ENCODE measurements at regions not wholly inside any gene's neighbourhood (a gene's known extent, or its start where the extent isn't known, plus 50 kb on each side); places are given as distances from the start of the nearest gene placed in this dataset.
A peak's percentile ranks its signal among the peaks of the same experiment; 100 is the strongest.
"Not testable (repeated sequence)": the region's sequence is repeated elsewhere in the genome, so short reads cannot be mapped to it uniquely, and the experiment has no call there.

DNA sequence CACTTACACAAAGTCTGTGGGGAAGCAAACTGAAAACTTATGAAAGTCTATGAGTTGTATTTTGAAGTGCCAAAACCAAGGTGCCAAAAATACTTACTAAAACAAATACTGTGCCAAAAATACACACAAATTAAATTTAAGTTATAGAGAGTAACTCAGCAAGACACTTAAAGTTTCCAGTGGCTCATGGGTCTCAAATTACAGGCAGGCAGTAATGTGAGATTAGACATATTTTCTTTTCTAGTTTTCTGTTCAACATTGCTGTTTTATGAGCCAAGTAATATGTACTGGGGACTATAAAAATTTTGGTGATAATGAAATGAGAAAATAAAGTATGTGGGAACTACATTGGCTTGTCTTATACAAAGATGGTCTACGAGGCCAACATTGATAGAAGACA is 172.2 kb upstream of the SNX2 start:
- DNase-seq = no peak

DNA sequence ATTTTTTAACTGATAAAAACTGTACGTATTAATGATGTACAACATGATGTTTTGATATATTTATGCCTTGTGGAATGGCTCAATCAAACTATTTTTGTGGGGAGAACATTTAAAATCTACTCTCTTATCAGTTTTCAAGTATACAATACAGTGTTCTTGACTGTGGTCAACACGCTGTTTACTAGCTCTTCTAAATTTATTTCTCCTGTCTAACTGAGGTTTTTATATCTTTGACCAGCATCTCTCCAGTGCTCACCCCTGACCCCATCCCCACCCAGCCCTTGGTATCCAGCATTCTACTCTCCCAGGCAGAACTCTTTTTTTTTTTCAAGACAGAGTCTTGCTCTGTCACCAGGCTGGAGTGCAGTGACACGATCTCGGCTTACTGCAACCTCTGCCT is 169.6 kb upstream of the SNX2 start:
- DNase-seq = no peak

DNA sequence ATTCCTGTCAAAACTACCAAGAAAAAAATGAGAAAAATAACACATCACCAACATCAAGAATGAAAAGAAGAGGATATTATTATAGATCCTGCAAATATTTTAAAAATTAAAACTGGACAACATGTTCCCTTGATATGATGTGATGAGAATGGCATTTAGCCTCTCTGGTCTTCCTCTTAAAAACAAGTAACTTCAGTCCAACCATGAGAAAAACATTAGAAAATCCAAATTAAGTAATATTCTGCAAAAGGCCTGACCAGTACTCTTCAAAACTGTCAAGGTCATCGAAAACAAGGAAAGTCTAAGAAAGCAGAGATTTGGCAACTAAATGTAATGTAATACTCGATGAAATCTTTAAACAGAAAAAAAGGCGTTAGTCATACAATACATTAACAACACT is 167.1 kb upstream of the SNX2 start:
- DNase-seq = no peak

DNA sequence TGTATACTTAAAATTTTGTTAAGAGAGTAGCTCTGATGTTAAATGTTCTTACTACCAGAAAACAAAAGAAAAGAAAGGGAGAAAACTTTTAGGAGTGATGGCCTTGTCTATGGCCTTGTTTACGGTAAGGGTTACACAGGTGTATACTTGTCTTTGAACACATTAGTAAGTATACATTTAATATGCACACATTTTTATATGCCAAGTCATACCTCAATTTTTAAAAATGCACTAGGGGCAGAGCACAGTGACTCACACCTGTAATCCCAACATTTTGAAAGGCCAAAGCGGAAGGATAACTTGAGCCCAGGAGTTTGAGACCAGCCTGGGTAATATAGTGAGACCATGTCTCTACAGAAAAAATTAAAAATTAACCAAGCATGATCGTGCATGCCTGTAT is 166.7 kb upstream of the SNX2 start:
- no peak for DNase-seq

DNA sequence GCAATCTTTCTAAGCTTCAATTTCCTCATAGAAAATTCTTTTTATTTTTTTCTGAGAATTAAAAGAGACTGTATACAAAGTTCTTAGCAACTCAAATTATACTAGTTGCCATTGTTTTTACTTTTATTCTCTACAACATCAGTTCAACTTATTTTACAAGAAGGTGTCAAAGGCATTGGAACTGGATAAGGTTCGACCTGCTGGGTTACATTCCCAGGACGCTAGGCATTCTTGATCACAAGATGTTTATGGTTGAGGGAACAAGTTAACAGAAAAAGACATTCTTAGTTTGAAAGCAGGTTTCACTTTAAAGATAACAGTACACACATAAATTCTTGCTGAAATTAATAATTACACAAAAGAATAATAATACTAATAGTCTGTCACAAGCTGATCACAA is 163.5 kb upstream of the SNX2 start:
- DNase-seq = no peak

DNA sequence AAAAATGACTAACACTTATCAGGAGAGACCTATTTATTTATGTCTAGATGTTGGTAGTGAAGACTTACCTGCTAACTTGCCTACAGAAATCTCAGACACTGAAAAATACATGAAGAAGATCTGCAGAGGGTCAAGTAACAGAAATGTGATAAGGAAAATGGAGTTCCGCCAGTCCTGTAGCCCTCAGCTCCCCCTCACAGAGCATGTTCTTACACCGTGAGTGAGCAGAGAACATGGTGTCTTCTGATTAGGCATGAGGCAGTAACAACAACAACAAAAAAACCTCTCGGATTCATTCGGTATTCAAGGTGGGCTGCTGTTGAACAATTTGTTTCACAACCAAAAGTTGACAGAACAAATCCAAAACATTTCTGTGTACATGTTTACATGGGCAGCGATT is 162.0 kb upstream of the SNX2 start:
- DNase-seq = no peak

DNA sequence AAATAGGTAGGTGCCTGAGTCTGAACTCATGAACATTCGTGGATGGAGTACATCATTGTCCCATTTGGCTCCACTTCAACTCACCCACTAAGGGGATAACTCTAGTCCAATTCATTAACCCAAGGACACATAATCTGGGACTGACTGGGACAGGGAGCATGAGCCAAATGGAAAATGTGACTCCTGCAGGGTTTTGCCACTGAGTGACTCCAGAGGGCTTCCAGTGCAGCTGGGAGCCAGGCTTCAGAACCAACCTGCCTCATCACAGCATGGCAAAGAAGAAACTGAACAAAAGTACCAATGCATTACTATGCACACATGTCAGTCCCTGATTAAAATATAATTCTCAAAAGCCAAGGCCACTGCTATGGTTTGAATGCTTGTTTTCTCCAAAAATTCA is 159.7 kb upstream of the SNX2 start:
- DNase-seq = no peak

DNA sequence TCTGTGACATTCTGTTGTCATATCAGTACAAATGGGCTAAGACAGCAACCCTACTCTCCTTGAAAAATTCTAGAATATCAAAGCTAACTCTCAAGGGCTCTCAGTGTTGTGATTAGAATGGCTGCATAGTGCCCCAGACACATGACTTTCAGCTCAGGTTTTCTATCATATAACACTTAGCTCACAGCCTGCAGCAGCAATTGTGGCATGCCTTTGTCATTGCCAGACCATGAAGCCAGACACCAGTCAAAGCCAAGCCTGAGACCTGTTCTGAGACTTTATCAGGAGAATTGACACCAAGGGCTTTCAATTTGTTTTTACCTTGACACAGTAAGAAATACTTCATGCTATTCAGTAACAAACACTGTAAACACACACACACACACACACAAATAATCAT is 159.0 kb upstream of the SNX2 start:
- DNase-seq = no peak

DNA sequence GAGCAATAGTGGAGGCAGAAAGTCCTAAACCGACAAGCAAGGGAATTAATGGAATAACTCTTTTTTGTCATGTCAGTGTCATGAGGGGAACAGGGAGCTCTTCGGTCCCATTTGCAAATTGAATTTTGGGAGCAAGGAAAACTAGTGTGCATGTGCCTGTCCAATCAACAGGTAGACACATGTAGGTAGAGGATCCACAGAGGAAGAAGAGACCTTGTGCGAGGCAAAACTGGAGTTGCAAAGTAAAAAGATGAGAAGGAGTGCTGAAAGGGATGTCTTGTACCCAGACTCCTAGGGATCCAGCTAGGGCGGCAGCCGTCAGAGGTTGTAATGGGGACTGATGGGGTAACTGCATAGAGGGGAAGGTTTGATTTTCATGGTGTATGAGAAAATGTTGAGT is 156.8 kb upstream of the SNX2 start:
- not testable (repeated sequence) for DNase-seq

DNA sequence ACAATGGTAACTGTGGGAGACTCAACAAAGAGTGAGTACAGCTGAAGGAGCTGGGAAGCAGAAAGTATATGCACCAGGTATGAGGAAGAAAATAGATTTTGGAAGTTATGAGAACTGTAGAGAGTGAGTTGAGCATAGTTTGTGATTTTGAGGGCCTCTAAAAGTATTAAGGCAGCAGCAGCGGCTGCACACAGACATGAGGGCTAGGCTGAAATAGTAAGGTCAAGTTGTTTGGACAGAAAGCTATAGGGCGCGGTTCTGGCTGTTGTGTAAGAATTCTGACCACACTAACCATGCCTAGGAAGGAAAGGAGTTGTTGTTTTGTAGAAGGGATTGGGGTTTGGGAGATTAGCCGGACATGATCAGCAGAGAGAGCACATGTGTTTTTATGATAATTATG is 154.1 kb upstream of the SNX2 start:
- not testable (repeated sequence) for DNase-seq

DNA sequence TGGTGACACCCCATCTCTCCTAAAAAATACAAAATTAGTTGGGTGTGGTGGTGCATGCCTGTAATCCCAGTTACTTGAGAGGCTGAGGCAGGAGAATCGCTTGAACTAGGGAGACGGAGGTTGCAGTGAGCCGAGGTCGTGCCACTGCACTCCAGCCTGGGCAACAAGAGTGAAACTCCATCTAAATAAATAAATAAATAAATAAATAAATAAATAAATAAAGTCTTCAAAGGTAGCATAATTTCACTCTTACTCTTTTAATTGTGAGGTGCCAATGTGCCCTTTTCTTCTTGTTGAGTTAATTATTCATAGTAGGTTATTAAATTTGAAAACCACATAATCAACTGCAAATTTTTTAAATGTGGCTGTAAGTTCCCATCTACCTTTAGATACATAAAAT is 146.2 kb upstream of the SNX2 start:
- not testable (repeated sequence) for DNase-seq

DNA sequence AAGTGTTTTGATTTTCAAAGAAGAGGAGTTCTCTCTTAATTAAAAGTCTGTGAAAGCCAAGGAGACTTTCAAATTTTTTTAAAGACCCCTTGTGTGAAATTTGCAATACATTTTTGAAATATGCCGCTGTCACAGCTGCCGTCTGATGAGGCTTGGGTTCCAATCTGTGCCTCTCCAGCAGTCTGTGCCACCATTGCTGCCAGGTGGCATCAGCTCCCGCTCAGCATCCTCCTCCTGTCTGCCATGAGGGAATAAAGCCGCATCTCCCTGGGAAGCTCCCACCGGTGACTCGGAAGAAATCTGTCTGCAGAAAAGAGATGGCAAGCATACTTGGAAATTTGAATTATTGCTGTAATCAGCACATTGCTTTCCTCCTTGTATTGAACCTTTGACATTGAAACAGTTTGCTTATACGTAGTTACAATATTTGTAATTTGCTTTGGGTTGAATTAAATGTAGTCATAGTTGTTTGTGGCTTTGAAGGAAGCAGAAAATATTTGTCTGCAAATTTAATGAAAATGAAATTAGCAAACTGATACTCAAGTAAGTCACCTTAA is 145.7 kb upstream of the SNX2 start:
- DNase-seq = no peak

DNA sequence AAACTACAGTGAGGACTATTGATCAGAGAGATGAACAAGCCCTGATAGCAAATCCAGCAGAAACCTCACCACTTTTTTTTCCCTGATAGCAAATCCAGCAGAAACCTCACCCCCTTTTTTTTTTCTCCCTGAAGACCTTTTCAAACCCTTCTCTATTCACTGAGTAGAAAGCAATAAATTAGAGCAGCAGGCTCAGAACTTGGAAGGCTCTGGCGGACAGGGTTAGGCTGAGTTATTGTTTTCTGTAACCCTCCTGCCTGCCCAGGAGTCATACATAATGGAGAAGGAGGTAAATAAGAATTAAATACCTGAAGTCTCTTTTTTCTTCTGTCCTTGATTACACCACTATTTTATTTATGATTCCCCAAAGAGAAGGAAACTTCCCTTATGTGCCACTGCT is 136.3 kb upstream of the SNX2 start:
- peak; percentile 20 for DNase-seq

DNA sequence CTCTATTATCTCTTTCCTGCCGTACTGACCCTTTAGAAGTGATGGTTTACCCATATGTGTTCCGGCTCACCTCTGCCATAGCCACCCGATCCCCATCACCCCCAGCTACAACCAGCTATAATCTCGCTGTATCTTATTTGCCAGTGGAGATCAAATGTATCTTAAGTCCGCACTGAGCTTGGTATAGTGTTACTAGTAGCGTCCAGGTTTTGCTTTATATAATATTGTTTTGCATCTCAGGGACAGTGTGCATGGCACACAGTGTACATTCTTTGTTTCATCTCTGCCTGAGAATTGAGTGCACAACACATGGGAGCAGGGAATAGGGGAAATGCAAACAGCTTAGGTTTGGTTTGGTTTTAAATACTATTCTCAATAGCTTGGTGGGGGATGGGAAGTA is 135.8 kb upstream of the SNX2 start:
- DNase-seq = peak; percentile 20

DNA sequence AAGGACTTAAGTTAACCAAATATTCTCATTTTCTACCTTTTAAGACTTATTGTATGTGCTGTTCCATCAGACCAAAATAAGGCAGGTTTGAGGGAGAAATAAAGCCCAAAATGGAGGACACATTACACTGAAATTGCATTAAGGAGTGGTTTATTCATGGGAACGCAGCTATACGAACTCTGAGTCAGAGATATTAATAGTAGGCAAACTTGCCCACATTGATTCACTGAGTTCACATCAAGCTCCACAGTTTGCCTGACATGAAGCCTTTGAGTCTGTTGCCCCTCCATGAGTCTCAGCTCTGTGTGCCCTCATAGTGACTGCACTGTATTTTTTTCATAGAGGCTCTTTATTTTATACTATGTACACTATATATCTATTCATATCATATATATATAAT is 135.0 kb upstream of the SNX2 start:
- DNase-seq = no peak

DNA sequence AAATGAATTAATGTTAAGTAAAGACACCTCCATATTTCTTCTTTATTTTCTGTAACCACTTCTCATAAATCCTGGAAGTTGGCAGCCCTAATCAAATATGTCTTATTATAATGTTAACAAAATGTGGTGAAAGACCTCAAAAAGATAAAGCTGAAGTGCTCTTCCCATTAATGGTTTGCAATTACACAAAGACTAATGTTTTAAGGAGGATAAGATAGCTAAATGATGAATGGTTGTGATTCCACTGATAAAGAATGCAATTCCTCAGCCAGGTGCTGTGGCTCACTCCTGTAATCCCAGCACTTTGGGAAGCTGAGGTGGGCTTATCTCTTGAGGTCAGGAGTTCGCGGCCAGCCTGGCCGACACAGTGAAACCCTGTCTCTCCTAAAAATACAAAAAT is 125.8 kb upstream of the SNX2 start:
- no peak for DNase-seq

DNA sequence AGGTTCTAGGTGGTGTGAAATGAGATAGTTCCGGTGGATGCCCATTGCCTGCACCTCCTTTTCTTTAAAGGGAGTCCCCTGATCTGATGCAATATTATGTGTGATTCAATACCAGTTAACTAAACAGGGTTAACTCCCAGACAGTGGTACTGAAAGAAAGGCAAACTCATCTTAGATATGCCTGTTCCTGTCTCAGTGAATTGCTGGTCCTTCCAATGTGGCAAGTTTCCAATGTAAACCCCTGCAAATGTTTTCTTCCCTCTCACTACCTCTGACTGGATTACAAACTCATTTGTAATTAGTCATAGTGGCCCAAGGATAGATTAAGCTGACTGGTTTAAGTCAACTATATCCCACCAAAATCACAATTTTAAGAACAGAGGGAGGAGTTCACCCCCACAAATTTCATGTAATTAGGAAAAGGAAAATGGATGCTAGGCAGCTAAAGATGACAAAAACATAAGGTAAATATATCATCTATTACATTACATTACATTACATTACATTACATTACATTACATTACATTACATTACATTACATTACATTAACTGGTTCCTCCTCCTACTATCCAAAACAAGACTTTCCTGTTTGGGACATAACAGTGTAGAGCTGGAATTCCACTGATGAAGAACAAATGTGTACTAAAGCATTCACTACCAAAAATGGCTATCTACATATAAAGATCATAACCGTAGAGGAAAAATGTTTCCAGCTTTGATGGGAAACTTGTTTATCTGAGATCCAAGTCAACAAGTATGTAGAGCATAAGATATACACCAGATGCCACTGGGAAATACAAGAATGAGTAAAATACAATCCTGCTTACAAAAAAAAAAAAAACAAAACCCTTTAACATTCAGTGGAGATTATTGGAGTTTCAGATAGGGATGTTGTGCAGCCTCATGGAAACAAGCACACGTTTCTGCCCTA is 121.5 kb upstream of the SNX2 start:
- no peak for DNase-seq

DNA sequence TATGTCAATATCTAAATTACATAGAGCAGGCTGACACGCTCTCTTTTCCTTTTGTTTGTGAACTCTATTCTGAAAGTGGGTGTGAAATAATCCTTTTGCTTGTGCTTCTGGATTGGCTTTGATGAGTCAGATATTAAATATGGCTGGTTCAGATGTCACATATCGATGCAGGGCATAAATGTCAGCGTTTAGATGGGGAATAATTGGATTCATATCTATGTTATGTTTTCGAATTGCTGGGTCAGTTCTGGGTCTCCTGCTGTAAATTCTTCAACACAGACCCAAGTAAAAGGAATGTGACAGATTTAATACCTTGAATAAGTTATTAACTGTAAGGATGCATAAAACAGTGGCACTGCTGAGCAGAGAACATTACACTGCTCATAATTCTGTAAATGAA is 118.7 kb upstream of the SNX2 start:
- DNase-seq = no peak

DNA sequence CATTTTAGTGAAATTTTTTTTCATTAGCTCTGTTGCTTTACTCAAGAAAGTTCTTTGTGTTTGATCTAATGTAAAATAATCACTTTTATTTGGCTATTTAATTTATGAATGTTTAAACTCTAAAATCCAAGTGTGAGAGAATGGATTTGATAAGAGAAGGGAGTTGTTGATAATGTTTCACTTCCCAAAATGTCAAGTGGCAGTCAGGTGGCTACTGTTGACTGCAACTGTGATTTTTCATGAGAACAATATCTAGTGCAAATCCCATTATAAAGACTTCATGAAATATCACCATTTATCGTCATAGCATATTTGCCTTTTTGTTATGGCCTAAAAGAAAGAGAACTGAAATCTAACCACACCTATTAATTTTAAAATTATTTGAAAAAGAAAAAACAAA is 118.3 kb upstream of the SNX2 start:
- no peak for DNase-seq

DNA sequence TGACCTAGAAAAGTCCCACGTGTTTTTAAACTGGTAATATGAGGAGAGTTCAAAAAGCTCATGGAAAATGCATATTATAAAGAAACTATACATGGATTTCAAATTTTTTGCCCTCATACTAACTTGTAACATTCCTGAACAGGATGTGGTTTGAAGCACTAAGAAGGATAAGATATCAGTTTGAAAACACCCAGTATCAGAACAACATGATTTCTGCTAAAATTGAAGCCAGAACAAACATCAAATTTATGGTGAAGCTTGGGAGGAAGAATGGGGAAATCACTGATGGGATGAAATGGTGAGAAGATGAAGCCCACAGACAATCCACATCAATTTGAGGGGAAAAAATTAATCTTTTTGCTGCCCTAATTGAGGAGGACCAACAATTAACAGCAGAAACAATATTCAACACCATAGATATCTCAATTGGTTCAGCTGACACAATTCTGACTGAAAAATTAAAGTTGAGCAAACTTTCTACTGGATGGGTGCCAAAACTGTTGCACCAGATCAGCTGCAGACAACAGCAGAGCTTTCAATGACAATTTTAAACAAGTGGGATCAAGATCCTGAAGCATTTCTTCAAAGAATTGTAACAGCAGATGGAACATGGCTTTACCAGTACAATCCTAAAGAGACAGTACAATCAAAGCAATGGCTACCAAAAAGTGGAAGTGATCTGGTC is 113.2 kb upstream of the SNX2 start:
- DNase-seq = no peak

DNA sequence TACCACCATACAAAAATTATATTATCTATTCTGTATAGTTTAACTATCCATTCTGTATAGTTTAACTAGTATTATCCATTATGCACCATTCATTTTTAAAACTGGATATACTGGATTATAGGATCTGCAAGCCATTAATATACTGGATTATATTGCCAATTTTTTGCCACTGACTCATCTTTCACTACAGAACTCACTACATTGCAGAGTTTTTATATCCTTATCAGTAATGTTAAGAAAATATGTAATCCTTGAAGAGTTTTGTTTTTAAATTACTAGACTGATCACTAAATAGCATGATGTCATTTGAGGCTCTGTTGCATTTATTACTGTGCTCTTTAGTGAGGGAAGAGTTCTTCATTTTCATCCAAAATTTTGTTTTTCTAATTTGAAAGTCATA is 109.8 kb upstream of the SNX2 start:
- DNase-seq = no peak

DNA sequence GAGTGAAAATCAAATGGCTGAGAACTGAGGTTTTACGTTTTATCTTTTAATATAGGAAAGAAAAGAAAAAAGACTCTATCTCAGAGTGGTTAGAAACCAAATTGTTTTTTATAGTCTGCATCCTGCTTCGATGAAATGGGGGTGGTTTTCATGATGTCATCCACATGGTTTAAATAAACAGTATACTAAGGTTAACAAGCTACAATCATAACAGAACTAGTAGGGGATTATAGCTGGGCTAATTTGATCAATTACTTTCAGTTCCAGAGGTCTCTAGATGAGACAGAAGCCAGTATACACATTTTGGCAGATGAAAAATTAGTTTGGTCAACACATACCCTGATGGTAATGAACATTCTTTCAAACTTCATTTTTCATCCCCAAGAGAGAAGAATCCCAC is 106.3 kb upstream of the SNX2 start:
- DNase-seq = no peak

DNA sequence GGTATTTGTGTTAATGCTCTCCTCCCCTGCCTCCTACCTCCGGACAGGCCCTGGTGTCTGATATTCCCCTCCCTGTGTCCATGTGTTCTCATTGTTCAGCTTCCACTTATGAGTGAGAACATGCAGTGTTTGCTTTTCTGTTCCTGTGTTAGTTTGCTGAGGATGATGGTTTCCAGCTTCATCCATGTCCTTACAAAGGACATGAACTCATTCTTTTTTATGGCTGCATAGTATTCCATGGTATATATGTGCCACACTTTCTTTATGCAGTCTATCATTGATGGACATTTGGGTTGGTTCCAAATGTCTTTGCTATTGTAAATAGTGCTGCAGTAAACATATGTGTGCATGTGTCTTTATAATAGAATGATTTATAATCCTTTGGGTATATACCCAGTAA is 105.2 kb upstream of the SNX2 start:
- not testable (repeated sequence) for DNase-seq

DNA sequence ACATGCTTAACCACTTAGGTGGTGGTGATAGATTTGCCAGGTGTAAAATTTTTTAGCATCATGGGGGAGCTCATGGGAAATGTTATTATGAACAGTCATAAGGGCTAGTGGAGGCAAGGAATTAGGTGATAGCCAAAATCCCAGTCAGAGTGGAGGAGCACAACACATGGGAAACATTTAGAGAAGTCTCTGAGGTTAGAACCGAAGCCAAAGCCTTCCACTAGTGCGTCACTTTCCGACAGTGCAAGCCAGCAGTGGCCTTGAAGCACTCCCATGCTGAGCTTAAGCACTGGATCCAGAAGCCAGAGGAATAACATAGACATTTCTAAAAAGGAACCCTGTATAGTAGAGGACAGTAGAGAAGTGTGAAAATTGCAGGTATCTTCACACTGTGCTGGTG is 101.5 kb upstream of the SNX2 start:
- no peak for DNase-seq

Measured in NCI-H2227 treated with DMSO at 0.1 percent for 48 hours (cell line).